ENCODE measurements at regions not wholly inside any gene's neighbourhood (a gene's known extent, or its start where the extent isn't known, plus 50 kb on each side); places are given as distances from the start of the nearest gene placed in this dataset.

DNA sequence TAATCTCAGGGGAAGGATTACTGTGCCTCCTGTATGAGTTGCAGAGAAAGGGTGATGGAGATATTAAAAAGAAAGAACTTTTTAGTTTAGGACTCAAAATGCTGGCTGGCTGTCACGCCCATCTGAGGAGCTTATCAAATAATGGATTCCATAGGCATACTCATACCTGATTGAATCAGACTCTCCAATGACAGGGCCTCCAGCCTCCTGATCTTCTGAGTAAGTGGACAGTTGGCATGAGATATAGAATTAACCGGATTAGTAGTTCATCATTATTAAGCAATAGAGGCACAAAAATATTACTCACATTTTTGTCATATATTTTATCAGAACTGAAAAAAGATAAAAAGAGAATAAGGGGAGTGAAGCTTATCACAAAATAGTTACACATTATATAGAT is 157.0 kb upstream of the RASA1 start:
- H2AFZ ChIP-seq (ENCODE audit: insufficient read depth, low read depth, low read length, poor library complexity, severe bottlenecking) = no peak overlapping the region
- H3K4me1 Mint-ChIP-seq = peaks cover 12% of the 10 kb centered on the region
- H3K27ac ChIP-seq (ENCODE audit: low read length in 2 of 2) = no peak overlapping the region
- ChIA-PET POLR2A (no interaction called here), CTCF (interaction anchor here (0.9 kb wide), 1 partner anchor 9 kb away, joined by 3 read pairs; no protein-coding TSS in a partner anchor)
- H3K27ac Mint-ChIP-seq = no peak overlapping the region
- H3K4me3 Mint-ChIP-seq = no peak overlapping the region
- H3K27me3 ChIP-seq (replicated peaks in 1 of 4; ENCODE audit: control extremely low read depth in 1 of 4, control insufficient read depth in 3 of 4, insufficient read depth in 4 of 4, low read length in 3 of 4) = no peaks in the 10 kb centered on the region
- peaks cover 9 to 10% of the 10 kb centered on the region in 2 donors for H3K4me1 ChIP-seq (ENCODE audit: control insufficient read depth in 2 of 2, insufficient read depth in 2 of 2, low read length in 2 of 2)
- H3K9ac ChIP-seq (ENCODE audit: low read length) = no peak overlapping the region
- no peaks in the 10 kb centered on the region for H3K9me3 Mint-ChIP-seq (ENCODE audit: insufficient read depth)
- no peaks in the 10 kb centered on the region for H3K27me3 Mint-ChIP-seq
- H3K36me3 ChIP-seq (replicated peaks in 1 of 2; ENCODE audit: control extremely low read depth in 1 of 2, control insufficient read depth in 1 of 2, extremely low read depth in 1 of 2, insufficient read depth in 2 of 2, low read length in 1 of 2) = no peaks in the 10 kb centered on the region
- no peaks in the 10 kb centered on the region for H4K20me1 ChIP-seq (ENCODE audit: control insufficient read depth, insufficient read depth, low read length, poor library complexity, severe bottlenecking)
- H3K9me3 ChIP-seq (ENCODE audit: control extremely low read depth in 1 of 3, control insufficient read depth in 2 of 3, insufficient read depth in 1 of 3, low read length in 2 of 3) = no peaks in the 10 kb centered on the region
- H3K79me2 ChIP-seq (ENCODE audit: control insufficient read depth, insufficient read depth, low read length) = no peaks in the 10 kb centered on the region
- intact Hi-C loops (cut with micrococcal nuclease) = no loop called here
- no peak for TF ChIP-seq EZH2 (IDR thresholded peaks at IDR 0.05; ENCODE audit: borderline replicate concordance, insufficient read depth, low read depth, low read length, poor library complexity, severe bottlenecking)
- TF ChIP-seq, protein P1, sequence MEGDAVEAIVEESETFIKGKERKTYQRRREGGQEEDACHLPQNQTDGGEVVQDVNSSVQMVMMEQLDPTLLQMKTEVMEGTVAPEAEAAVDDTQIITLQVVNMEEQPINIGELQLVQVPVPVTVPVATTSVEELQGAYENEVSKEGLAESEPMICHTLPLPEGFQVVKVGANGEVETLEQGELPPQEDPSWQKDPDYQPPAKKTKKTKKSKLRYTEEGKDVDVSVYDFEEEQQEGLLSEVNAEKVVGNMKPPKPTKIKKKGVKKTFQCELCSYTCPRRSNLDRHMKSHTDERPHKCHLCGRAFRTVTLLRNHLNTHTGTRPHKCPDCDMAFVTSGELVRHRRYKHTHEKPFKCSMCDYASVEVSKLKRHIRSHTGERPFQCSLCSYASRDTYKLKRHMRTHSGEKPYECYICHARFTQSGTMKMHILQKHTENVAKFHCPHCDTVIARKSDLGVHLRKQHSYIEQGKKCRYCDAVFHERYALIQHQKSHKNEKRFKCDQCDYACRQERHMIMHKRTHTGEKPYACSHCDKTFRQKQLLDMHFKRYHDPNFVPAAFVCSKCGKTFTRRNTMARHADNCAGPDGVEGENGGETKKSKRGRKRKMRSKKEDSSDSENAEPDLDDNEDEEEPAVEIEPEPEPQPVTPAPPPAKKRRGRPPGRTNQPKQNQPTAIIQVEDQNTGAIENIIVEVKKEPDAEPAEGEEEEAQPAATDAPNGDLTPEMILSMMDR (IDR thresholded peaks at IDR 0.05) = no peak
- no peak overlapping the region for H3K4me3 ChIP-seq (ENCODE audit: control extremely low read depth in 1 of 5, extremely low read depth in 1 of 5, insufficient read depth in 1 of 5, low read depth in 2 of 5, low read length in 4 of 5)
- H3K4me2 ChIP-seq (replicated peaks; ENCODE audit: low read depth, low read length, poor library complexity, severe bottlenecking) = no peak overlapping the region
- DNase-seq (no peak), ATAC-seq (ENCODE audit: low read depth) (no peak)
- no CpG with 5 or more reads among the region's 2 CpGs for WGBS (ENCODE audit: insufficient coverage)

DNA sequence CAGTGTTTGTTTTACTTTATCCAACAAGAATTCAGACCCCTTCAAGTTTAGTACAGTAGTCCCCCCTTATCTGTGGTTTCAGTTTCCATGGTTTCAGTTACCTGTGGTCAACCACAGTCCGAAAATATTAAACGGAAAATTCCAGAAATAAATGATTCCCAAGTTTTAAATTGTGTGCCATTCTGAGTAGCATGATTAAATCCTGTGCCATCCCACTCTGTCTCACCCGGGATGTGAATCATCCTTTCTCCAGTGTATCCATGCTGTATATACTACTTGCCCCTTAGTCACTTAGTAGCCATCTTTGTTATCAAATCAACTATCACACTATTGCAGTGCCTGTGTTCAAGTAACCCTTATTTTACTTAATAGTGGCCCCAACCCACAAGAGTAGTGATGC is 153.8 kb upstream of the RASA1 start:
- POLR2A ChIA-PET = no interaction called here
- Histone ChIP-seq H3K4me1 (ENCODE audit: control insufficient read depth in 2 of 2, insufficient read depth in 2 of 2, low read length in 2 of 2) (peaks cover 16 to 19% of the 10 kb centered on the region in 2 donors), H3K36me3 (replicated peaks in 1 of 2; ENCODE audit: control extremely low read depth in 1 of 2, control insufficient read depth in 1 of 2, extremely low read depth in 1 of 2, insufficient read depth in 2 of 2, low read length in 1 of 2) (no peaks in the 10 kb centered on the region), H4K20me1 (ENCODE audit: control insufficient read depth, insufficient read depth, low read length, poor library complexity, severe bottlenecking) (no peaks in the 10 kb centered on the region), H3K4me3 (ENCODE audit: control extremely low read depth in 1 of 5, extremely low read depth in 1 of 5, insufficient read depth in 1 of 5, low read depth in 2 of 5, low read length in 4 of 5) (no peak overlapping the region), H3K79me2 (ENCODE audit: control insufficient read depth, insufficient read depth, low read length) (no peaks in the 10 kb centered on the region), H3K4me2 (replicated peaks; ENCODE audit: low read depth, low read length, poor library complexity, severe bottlenecking) (no peak overlapping the region), H3K9me3 (ENCODE audit: control extremely low read depth in 1 of 3, control insufficient read depth in 2 of 3, insufficient read depth in 1 of 3, low read length in 2 of 3) (no peaks in the 10 kb centered on the region), H3K9ac (ENCODE audit: low read length) (no peak overlapping the region), H3K27me3 (replicated peaks in 1 of 4; ENCODE audit: control extremely low read depth in 1 of 4, control insufficient read depth in 3 of 4, insufficient read depth in 4 of 4, low read length in 3 of 4) (no peaks in the 10 kb centered on the region), H3K27ac (ENCODE audit: low read length in 2 of 2) (no peak overlapping the region), H2AFZ (ENCODE audit: insufficient read depth, low read depth, low read length, poor library complexity, severe bottlenecking) (no peak overlapping the region)
- peaks cover 22% of the 10 kb centered on the region for H3K4me1 Mint-ChIP-seq
- intact Hi-C loops (cut with micrococcal nuclease) = no loop called here
- no peak for DNase-seq
- CTCF ChIA-PET = no interaction called here
- H3K27ac Mint-ChIP-seq = no peak overlapping the region
- H3K9me3 Mint-ChIP-seq (ENCODE audit: insufficient read depth) = peaks cover 2% of the 10 kb centered on the region
- no peak for TF ChIP-seq EZH2 (IDR thresholded peaks at IDR 0.05; ENCODE audit: borderline replicate concordance, insufficient read depth, low read depth, low read length, poor library complexity, severe bottlenecking)
- TF ChIP-seq, protein P1 (IDR thresholded peaks at IDR 0.05) = no peak
- H3K4me3 Mint-ChIP-seq = no peak overlapping the region
- no CpG with 5 or more reads among the region's 3 CpGs for WGBS (ENCODE audit: insufficient coverage)
- H3K27me3 Mint-ChIP-seq = no peaks in the 10 kb centered on the region
- ATAC-seq (ENCODE audit: low read depth) = no peak

Measured in B cell (primary cell).